ENCODE measurements at regions not wholly inside any gene's neighbourhood (a gene's known extent, or its start where the extent isn't known, plus 50 kb on each side); places are given as distances from the start of the nearest gene placed in this dataset.

GRCh38 chr1:195794225-195794624, 814.0 kb downstream of the KCNT2 start:
- no peaks in the 10 kb centered on the region for H3K4me1 Mint-ChIP-seq (ENCODE audit: low read depth)
- CTCF ChIA-PET, result no interaction called here

DNA sequence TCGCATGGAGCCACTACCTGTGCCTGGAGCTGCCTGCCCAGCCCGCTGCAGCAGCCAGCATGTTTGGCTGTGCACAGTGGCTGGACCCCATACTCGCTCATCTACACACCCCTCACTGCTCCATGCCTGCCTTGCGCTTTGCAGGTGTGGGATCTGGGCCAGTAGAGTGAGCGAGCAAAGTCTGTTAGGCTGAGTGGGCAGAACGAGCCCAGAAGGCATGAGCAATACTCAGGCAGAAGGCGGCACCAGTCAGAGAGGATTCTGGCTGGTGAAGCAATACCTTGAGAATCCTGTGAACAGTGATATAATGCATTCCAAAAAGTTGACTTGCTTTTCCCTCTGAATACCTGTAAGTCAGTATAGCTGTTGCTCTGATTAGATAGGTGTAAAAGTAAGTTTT, 816.4 kb downstream of the KCNT2 start:
- ChIA-PET POLR2A (no interaction called here), CTCF (no interaction called here)
- no peaks in the 10 kb centered on the region for H3K4me1 Mint-ChIP-seq (ENCODE audit: low read depth)
- no peak overlapping the region for H3K4me3 Mint-ChIP-seq
- H3K27ac Mint-ChIP-seq, result no peak overlapping the region
- intact Hi-C loops (cut with micrococcal nuclease), result no loop called here
- peaks cover 4% of the 10 kb centered on the region for H3K9me3 Mint-ChIP-seq
- ATAC-seq (no peak), DNase-seq (no peak)
- TF ChIP-seq, protein P1, sequence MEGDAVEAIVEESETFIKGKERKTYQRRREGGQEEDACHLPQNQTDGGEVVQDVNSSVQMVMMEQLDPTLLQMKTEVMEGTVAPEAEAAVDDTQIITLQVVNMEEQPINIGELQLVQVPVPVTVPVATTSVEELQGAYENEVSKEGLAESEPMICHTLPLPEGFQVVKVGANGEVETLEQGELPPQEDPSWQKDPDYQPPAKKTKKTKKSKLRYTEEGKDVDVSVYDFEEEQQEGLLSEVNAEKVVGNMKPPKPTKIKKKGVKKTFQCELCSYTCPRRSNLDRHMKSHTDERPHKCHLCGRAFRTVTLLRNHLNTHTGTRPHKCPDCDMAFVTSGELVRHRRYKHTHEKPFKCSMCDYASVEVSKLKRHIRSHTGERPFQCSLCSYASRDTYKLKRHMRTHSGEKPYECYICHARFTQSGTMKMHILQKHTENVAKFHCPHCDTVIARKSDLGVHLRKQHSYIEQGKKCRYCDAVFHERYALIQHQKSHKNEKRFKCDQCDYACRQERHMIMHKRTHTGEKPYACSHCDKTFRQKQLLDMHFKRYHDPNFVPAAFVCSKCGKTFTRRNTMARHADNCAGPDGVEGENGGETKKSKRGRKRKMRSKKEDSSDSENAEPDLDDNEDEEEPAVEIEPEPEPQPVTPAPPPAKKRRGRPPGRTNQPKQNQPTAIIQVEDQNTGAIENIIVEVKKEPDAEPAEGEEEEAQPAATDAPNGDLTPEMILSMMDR (IDR thresholded peaks at IDR 0.05), result no peak
- no peaks in the 10 kb centered on the region for H3K27me3 Mint-ChIP-seq
- H3K36me3 Mint-ChIP-seq (ENCODE audit: low read depth), result no peaks in the 10 kb centered on the region

More at GRCh38 chr1:195794225-195794624, 814.0 kb downstream of the KCNT2 start:
- TF ChIP-seq, protein P1 (IDR thresholded peaks at IDR 0.05), result no peak
- POLR2A ChIA-PET, result no interaction called here
- Mint-ChIP-seq H3K9me3 (peaks cover 1% of the 10 kb centered on the region), H3K27ac (no peak overlapping the region), H3K36me3 (ENCODE audit: low read depth) (no peaks in the 10 kb centered on the region), H3K4me3 (no peak overlapping the region), H3K27me3 (no peaks in the 10 kb centered on the region)
- ATAC-seq, result no peak
- intact Hi-C loops (cut with micrococcal nuclease), result no loop called here
- no peak for DNase-seq

- TF ChIP-seq, protein P1 (IDR thresholded peaks at IDR 0.05), result no peak
- H3K4me3 Mint-ChIP-seq, result no peak overlapping the region
- no peaks in the 10 kb centered on the region for H3K36me3 Mint-ChIP-seq (ENCODE audit: low read depth)
- no peaks in the 10 kb centered on the region for H3K4me1 Mint-ChIP-seq (ENCODE audit: low read depth)
- no peaks in the 10 kb centered on the region for H3K27me3 Mint-ChIP-seq
- CTCF ChIA-PET, result no interaction called here
- no peak overlapping the region for H3K27ac Mint-ChIP-seq
- DNase-seq, result no peak
- intact Hi-C loops (cut with micrococcal nuclease), result no loop called here
- peaks cover 4% of the 10 kb centered on the region for H3K9me3 Mint-ChIP-seq
- no peak for ATAC-seq
- POLR2A ChIA-PET, result no interaction called here
Measured at GRCh38 chr1:195790514-195791168, 817.6 kb downstream of the KCNT2 start.

GRCh38 chr1:195789321-195789720, 818.9 kb downstream of the KCNT2 start:
- ChIA-PET POLR2A (no interaction called here), CTCF (no interaction called here)
- H3K27me3 Mint-ChIP-seq, result no peaks in the 10 kb centered on the region

DNA sequence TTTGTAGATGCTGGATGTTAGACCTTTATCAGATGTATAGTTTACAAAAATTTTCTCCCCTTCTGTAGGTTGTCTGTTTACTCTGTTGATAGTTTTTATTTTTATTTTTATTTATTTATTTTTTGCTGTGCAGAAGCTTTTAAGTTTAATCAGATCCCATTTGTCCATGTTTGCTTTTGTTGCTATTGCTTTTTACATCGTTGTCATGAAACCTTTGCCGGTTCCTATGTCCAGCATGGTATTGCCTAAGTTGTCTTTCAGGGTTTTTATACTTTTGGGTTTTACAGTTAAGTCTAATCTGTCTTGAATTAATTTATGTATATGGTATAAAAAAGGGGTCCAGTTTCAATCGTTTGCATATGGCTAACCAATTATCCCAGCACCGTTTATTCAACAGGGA, 819.5 kb downstream of the KCNT2 start:
- ChIA-PET CTCF (no interaction called here), POLR2A (no interaction called here)
- H3K27ac Mint-ChIP-seq, result no peak overlapping the region
- ATAC-seq (no peak), DNase-seq (no peak)
- H3K27me3 Mint-ChIP-seq, result no peaks in the 10 kb centered on the region
- TF ChIP-seq, protein P1 (IDR thresholded peaks at IDR 0.05), result no peak
- H3K9me3 Mint-ChIP-seq, result peaks cover 5% of the 10 kb centered on the region
- intact Hi-C loops (cut with micrococcal nuclease), result no loop called here
- no peaks in the 10 kb centered on the region for H3K4me1 Mint-ChIP-seq (ENCODE audit: low read depth)
- no peaks in the 10 kb centered on the region for H3K36me3 Mint-ChIP-seq (ENCODE audit: low read depth)
- no peak overlapping the region for H3K4me3 Mint-ChIP-seq

More at GRCh38 chr1:195789321-195789720, 818.9 kb downstream of the KCNT2 start:
- no peak for ATAC-seq
- Mint-ChIP-seq H3K36me3 (ENCODE audit: low read depth) (no peaks in the 10 kb centered on the region), H3K27ac (no peak overlapping the region), H3K4me1 (ENCODE audit: low read depth) (no peaks in the 10 kb centered on the region), H3K4me3 (no peak overlapping the region), H3K9me3 (peaks cover 5% of the 10 kb centered on the region)
- intact Hi-C loops (cut with micrococcal nuclease), result no loop called here
- DNase-seq, result no peak
- TF ChIP-seq, protein P1 (IDR thresholded peaks at IDR 0.05), result no peak
